ENCODE measurements at regions not wholly inside any gene's neighbourhood (a gene's known extent, or its start where the extent isn't known, plus 50 kb on each side); places are given as distances from the start of the nearest gene placed in this dataset.

GRCh38 chr2:215207041-215207440 is 68.6 kb upstream of the ABCA12 start:
- TF ChIP-seq CTCF (IDR thresholded peaks at IDR 0.05; ENCODE audit: borderline replicate concordance, extremely low read depth, insufficient read depth): no peak
- no peaks in the 10 kb centered on the region for H3K27me3 ChIP-seq (ENCODE audit: control insufficient read depth, insufficient read depth, low read length)
- DNase-seq: no peak
- no peaks in the 10 kb centered on the region for H3K4me1 ChIP-seq (ENCODE audit: control insufficient read depth in 2 of 3, insufficient read depth in 2 of 3, low read depth in 1 of 3, low read length in 3 of 3)
- no peak for FAIRE-seq
- intact Hi-C loops (cut with DNase I): no loop called here
- no peak overlapping the region for H3K9ac ChIP-seq (ENCODE audit: low read length in 3 of 3)
- no peaks in the 10 kb centered on the region for H3K36me3 ChIP-seq (ENCODE audit: control insufficient read depth in 2 of 3, insufficient read depth in 3 of 3, low read length in 3 of 3)
- H3K4me3 ChIP-seq (ENCODE audit: low read length in 3 of 3): no peak overlapping the region
- no peak overlapping the region for H3K27ac ChIP-seq (ENCODE audit: low read depth in 2 of 2, low read length in 2 of 2)
- peaks cover 0 to 2% (median 0%) of the 10 kb centered on the region in 3 donors for H3K9me3 ChIP-seq (ENCODE audit: control insufficient read depth in 2 of 3, insufficient read depth in 1 of 3, low read length in 3 of 3)

- FAIRE-seq (no peak), DNase-seq (no peak)
- intact Hi-C loops (cut with DNase I): no loop called here
- no peaks in the 10 kb centered on the region for H3K4me1 ChIP-seq (ENCODE audit: control insufficient read depth in 2 of 3, insufficient read depth in 2 of 3, low read depth in 1 of 3, low read length in 3 of 3)
- no peak for TF ChIP-seq CTCF (IDR thresholded peaks at IDR 0.05; ENCODE audit: borderline replicate concordance, extremely low read depth, insufficient read depth)
- H3K9me3 ChIP-seq (ENCODE audit: control insufficient read depth in 2 of 3, insufficient read depth in 1 of 3, low read length in 3 of 3): peaks cover 0 to 2% (median 0%) of the 10 kb centered on the region in 3 donors
- no peaks in the 10 kb centered on the region for H3K27me3 ChIP-seq (ENCODE audit: control insufficient read depth, insufficient read depth, low read length)
- H3K27ac ChIP-seq (ENCODE audit: low read depth in 2 of 2, low read length in 2 of 2): no peak overlapping the region
- H3K9ac ChIP-seq (ENCODE audit: low read length in 3 of 3): no peak overlapping the region
- no peak overlapping the region for H3K4me3 ChIP-seq (ENCODE audit: low read length in 3 of 3)
- no peaks in the 10 kb centered on the region for H3K36me3 ChIP-seq (ENCODE audit: control insufficient read depth in 2 of 3, insufficient read depth in 3 of 3, low read length in 3 of 3)
These were observed 67.4 kb upstream of the ABCA12 start for GRCh38 chr2:215205787-215206186.

GRCh38 chr2:215191477-215191876 is 53.1 kb upstream of the ABCA12 start:
- Histone ChIP-seq H3K9ac (ENCODE audit: low read length in 3 of 3) (no peak overlapping the region), H3K4me3 (ENCODE audit: low read length in 3 of 3) (no peak overlapping the region), H3K36me3 (ENCODE audit: control insufficient read depth in 2 of 3, insufficient read depth in 3 of 3, low read length in 3 of 3) (no peaks in the 10 kb centered on the region), H3K27ac (ENCODE audit: low read depth in 2 of 2, low read length in 2 of 2) (no peak overlapping the region), H3K4me1 (ENCODE audit: control insufficient read depth in 2 of 3, insufficient read depth in 2 of 3, low read depth in 1 of 3, low read length in 3 of 3) (no peaks in the 10 kb centered on the region), H3K9me3 (ENCODE audit: control insufficient read depth in 2 of 3, insufficient read depth in 1 of 3, low read length in 3 of 3) (no peaks in the 10 kb centered on the region), H3K27me3 (ENCODE audit: control insufficient read depth, insufficient read depth, low read length) (no peaks in the 10 kb centered on the region)
- intact Hi-C loops (cut with DNase I): no loop called here
- FAIRE-seq (no peak), DNase-seq (no peak)
- TF ChIP-seq CTCF (IDR thresholded peaks at IDR 0.05; ENCODE audit: borderline replicate concordance, extremely low read depth, insufficient read depth): no peak

- intact Hi-C loops (cut with DNase I): no loop called here
- H3K4me3 ChIP-seq (ENCODE audit: low read length in 3 of 3): no peak overlapping the region
- no peaks in the 10 kb centered on the region for H3K27me3 ChIP-seq (ENCODE audit: control insufficient read depth, insufficient read depth, low read length)
- H3K9me3 ChIP-seq (ENCODE audit: control insufficient read depth in 2 of 3, insufficient read depth in 1 of 3, low read length in 3 of 3): no peaks in the 10 kb centered on the region
- no peak overlapping the region for H3K9ac ChIP-seq (ENCODE audit: low read length in 3 of 3)
- TF ChIP-seq CTCF (IDR thresholded peaks at IDR 0.05; ENCODE audit: borderline replicate concordance, extremely low read depth, insufficient read depth): no peak
- DNase-seq (no peak), FAIRE-seq (no peak)
- no peaks in the 10 kb centered on the region for H3K4me1 ChIP-seq (ENCODE audit: control insufficient read depth in 2 of 3, insufficient read depth in 2 of 3, low read depth in 1 of 3, low read length in 3 of 3)
- no peak overlapping the region for H3K27ac ChIP-seq (ENCODE audit: low read depth in 2 of 2, low read length in 2 of 2)
- H3K36me3 ChIP-seq (ENCODE audit: control insufficient read depth in 2 of 3, insufficient read depth in 3 of 3, low read length in 3 of 3): no peaks in the 10 kb centered on the region
These were observed 52.2 kb upstream of the ABCA12 start for GRCh38 chr2:215190588-215190987.
